GM18870 (cell line): ENCODE measurements at regions not wholly inside any gene's neighbourhood (a gene's known extent, or its start where the extent isn't known, plus 50 kb on each side); places are given as distances from the start of the nearest gene placed in this dataset.

Source experiments
- ATAC-seq: cut with Tn5 transposase; IDR thresholded peaks from one replicate; pipeline ENCODE4 v1.9.1; 2021; ENCODE audit warnings: moderate library complexity; ENCODE audit not compliant: unreplicated experiment

GRCh38 chr14:101495827-101496775, 65.2 kb upstream of the DIO3 start:
- ATAC-seq: no peak

- no peak for ATAC-seq
These were observed 64.3 kb upstream of the DIO3 start for GRCh38 chr14:101496776-101497683.

- ATAC-seq: no peak
These were observed 63.4 kb upstream of the DIO3 start for GRCh38 chr14:101497684-101498525.

- ATAC-seq: no peak
These were observed 62.8 kb upstream of the DIO3 start for GRCh38 chr14:101498526-101498860.

- ATAC-seq: no peak
These were observed 62.2 kb upstream of the DIO3 start for GRCh38 chr14:101499080-101499479.

- ATAC-seq: no peak
These were observed 61.8 kb upstream of the DIO3 start for GRCh38 chr14:101499513-101499912.

- no peak for ATAC-seq
These were observed 61.2 kb upstream of the DIO3 start for GRCh38 chr14:101500061-101500460.

GRCh38 chr14:101500681-101501080, 60.6 kb upstream of the DIO3 start:
- no peak for ATAC-seq

- ATAC-seq: no peak
These were observed 60.0 kb upstream of the DIO3 start for GRCh38 chr14:101501341-101501740.

GRCh38 chr14:101501858-101502615, 59.3 kb upstream of the DIO3 start:
- no peak for ATAC-seq

- no peak for ATAC-seq
These were observed 58.4 kb upstream of the DIO3 start for GRCh38 chr14:101502761-101503392.

GRCh38 chr14:101503431-101504095, 57.7 kb upstream of the DIO3 start:
- ATAC-seq: no peak

GRCh38 chr14:101504096-101504948, 57.0 kb upstream of the DIO3 start:
- no peak for ATAC-seq

- no peak for ATAC-seq
These were observed 55.9 kb upstream of the DIO3 start for GRCh38 chr14:101505236-101505970.

GRCh38 chr14:101506211-101506925, 54.9 kb upstream of the DIO3 start:
- no peak for ATAC-seq

GRCh38 chr14:101506926-101507835, 54.1 kb upstream of the DIO3 start:
- ATAC-seq: no peak
